ENCODE measurements at regions not wholly inside any gene's neighbourhood (a gene's known extent, or its start where the extent isn't known, plus 50 kb on each side); places are given as distances from the start of the nearest gene placed in this dataset.

- H3K36me3 ChIP-seq (ENCODE audit: insufficient read depth, low read length) = no peaks in the 10 kb centered on the region
- Mint-ChIP-seq H3K4me3 (no peak overlapping the region), H3K36me3 (ENCODE audit: low read depth) (no peaks in the 10 kb centered on the region), H3K27me3 (no peaks in the 10 kb centered on the region), H3K4me1 (ENCODE audit: low read depth) (no peaks in the 10 kb centered on the region), H3K27ac (no peak overlapping the region), H3K9me3 (peaks cover 5% of the 10 kb centered on the region)
- intact Hi-C loops (cut with DNase I, micrococcal nuclease) = no loop called here
- ATAC-seq (ENCODE audit: poor library complexity) = no peak
- ChIA-PET POLR2A (no interaction called here), CTCF (no interaction called here)
- H3K4me1 ChIP-seq (ENCODE audit: insufficient read depth, low read length) = no peaks in the 10 kb centered on the region
- TF ChIP-seq, protein P1, sequence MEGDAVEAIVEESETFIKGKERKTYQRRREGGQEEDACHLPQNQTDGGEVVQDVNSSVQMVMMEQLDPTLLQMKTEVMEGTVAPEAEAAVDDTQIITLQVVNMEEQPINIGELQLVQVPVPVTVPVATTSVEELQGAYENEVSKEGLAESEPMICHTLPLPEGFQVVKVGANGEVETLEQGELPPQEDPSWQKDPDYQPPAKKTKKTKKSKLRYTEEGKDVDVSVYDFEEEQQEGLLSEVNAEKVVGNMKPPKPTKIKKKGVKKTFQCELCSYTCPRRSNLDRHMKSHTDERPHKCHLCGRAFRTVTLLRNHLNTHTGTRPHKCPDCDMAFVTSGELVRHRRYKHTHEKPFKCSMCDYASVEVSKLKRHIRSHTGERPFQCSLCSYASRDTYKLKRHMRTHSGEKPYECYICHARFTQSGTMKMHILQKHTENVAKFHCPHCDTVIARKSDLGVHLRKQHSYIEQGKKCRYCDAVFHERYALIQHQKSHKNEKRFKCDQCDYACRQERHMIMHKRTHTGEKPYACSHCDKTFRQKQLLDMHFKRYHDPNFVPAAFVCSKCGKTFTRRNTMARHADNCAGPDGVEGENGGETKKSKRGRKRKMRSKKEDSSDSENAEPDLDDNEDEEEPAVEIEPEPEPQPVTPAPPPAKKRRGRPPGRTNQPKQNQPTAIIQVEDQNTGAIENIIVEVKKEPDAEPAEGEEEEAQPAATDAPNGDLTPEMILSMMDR (IDR thresholded peaks at IDR 0.05) = no peak
- no peaks in the 10 kb centered on the region for H3K9me3 ChIP-seq (ENCODE audit: control insufficient read depth in 1 of 2, insufficient read depth in 1 of 2, low read length in 2 of 2)
- no peak for DNase-seq
- no peak overlapping the region for H3K4me3 ChIP-seq (ENCODE audit: low read length)
- no peaks in the 10 kb centered on the region for H3K27me3 ChIP-seq (ENCODE audit: control insufficient read depth in 1 of 2, insufficient read depth in 2 of 2, low read length in 2 of 2)
- no peak overlapping the region for H3K27ac ChIP-seq (ENCODE audit: low read depth in 1 of 2, low read length in 2 of 2)
Measured at GRCh38 chr13:93118081-93118615, 108.5 kb upstream of the GPC6 start.

- no peaks in the 10 kb centered on the region for H3K9me3 Mint-ChIP-seq
- ChIA-PET CTCF (no interaction called here), POLR2A (no interaction called here)
- H3K4me1 Mint-ChIP-seq (ENCODE audit: low read depth) = no peaks in the 10 kb centered on the region
- H3K4me1 ChIP-seq (ENCODE audit: insufficient read depth, low read length) = no peaks in the 10 kb centered on the region
- no peak for DNase-seq
- H3K27me3 Mint-ChIP-seq = no peaks in the 10 kb centered on the region
- no peaks in the 10 kb centered on the region for H3K27me3 ChIP-seq (ENCODE audit: control insufficient read depth in 1 of 2, insufficient read depth in 2 of 2, low read length in 2 of 2)
- H3K9me3 ChIP-seq (ENCODE audit: control insufficient read depth in 1 of 2, insufficient read depth in 1 of 2, low read length in 2 of 2) = no peaks in the 10 kb centered on the region
- ATAC-seq (ENCODE audit: poor library complexity) = no peak
- no peak overlapping the region for H3K4me3 ChIP-seq (ENCODE audit: low read length)
- no peaks in the 10 kb centered on the region for H3K36me3 Mint-ChIP-seq (ENCODE audit: low read depth)
- no peak overlapping the region for H3K4me3 Mint-ChIP-seq
- H3K27ac ChIP-seq (ENCODE audit: low read depth in 1 of 2, low read length in 2 of 2) = no peak overlapping the region
- TF ChIP-seq, protein P1 (IDR thresholded peaks at IDR 0.05) = no peak
- intact Hi-C loops (cut with DNase I, micrococcal nuclease) = no loop called here
- no peak overlapping the region for H3K27ac Mint-ChIP-seq
- no peaks in the 10 kb centered on the region for H3K36me3 ChIP-seq (ENCODE audit: insufficient read depth, low read length)
Measured at GRCh38 chr13:93140912-93141311, 85.7 kb upstream of the GPC6 start.

- POLR2A ChIA-PET = no interaction called here
- Mint-ChIP-seq H3K9me3 (peaks cover 5% of the 10 kb centered on the region), H3K36me3 (ENCODE audit: low read depth) (no peaks in the 10 kb centered on the region), H3K27ac (no peak overlapping the region), H3K27me3 (no peaks in the 10 kb centered on the region), H3K4me1 (ENCODE audit: low read depth) (no peaks in the 10 kb centered on the region), H3K4me3 (no peak overlapping the region)
- CTCF ChIA-PET = no interaction called here
- ATAC-seq (ENCODE audit: poor library complexity) (no peak), DNase-seq (no peak)
- no peaks in the 10 kb centered on the region for H3K9me3 ChIP-seq (ENCODE audit: control insufficient read depth in 1 of 2, insufficient read depth in 1 of 2, low read length in 2 of 2)
- no peak overlapping the region for H3K4me3 ChIP-seq (ENCODE audit: low read length)
- H3K4me1 ChIP-seq (ENCODE audit: insufficient read depth, low read length) = no peaks in the 10 kb centered on the region
- H3K36me3 ChIP-seq (ENCODE audit: insufficient read depth, low read length) = no peaks in the 10 kb centered on the region
- H3K27me3 ChIP-seq (ENCODE audit: control insufficient read depth in 1 of 2, insufficient read depth in 2 of 2, low read length in 2 of 2) = no peaks in the 10 kb centered on the region
- TF ChIP-seq, protein P1 (IDR thresholded peaks at IDR 0.05) = no peak
- intact Hi-C loops (cut with DNase I, micrococcal nuclease) = no loop called here
- no peak overlapping the region for H3K27ac ChIP-seq (ENCODE audit: low read depth in 1 of 2, low read length in 2 of 2)
Measured at GRCh38 chr13:93144031-93144430, 82.6 kb upstream of the GPC6 start.
